Endothelial cell (in vitro differentiated cells): ENCODE measurements at regions not wholly inside any gene's neighbourhood (a gene's known extent, or its start where the extent isn't known, plus 50 kb on each side); places are given as distances from the start of the nearest gene placed in this dataset.

ENCODE experiments used
- DNase-seq: peaks from one replicate; pipeline ENCODE4 v3.0.0; 2021; ENCODE audit warnings: low spot score
- H3K27ac Mint-ChIP-seq: one replicate; pipeline ENCODE4 v1.8.0; 2021; ENCODE audit warnings: mixed read lengths, inconsistent platforms; ENCODE audit not compliant: unreplicated experiment
- H3K27me3 Mint-ChIP-seq: one replicate; pipeline ENCODE4 v1.8.0; 2021; ENCODE audit warnings: mild to moderate bottlenecking, moderate library complexity, mixed read lengths, inconsistent platforms; ENCODE audit not compliant: unreplicated experiment
- H3K36me3 Mint-ChIP-seq: one replicate; pipeline ENCODE4 v1.8.0; 2021; ENCODE audit warnings: mild to moderate bottlenecking, low read depth, mixed read lengths, inconsistent platforms; ENCODE audit not compliant: unreplicated experiment
- H3K4me1 Mint-ChIP-seq: one replicate; pipeline ENCODE4 v1.8.0; 2021; ENCODE audit warnings: mild to moderate bottlenecking, mixed read lengths, inconsistent platforms; ENCODE audit not compliant: unreplicated experiment
- H3K4me3 Mint-ChIP-seq: one replicate; pipeline ENCODE4 v1.8.0; 2021; ENCODE audit warnings: mild to moderate bottlenecking, mixed read lengths, inconsistent platforms; ENCODE audit not compliant: unreplicated experiment
- H3K9me3 Mint-ChIP-seq: one replicate; pipeline ENCODE4 v1.8.0; 2021; ENCODE audit warnings: mixed read lengths, inconsistent platforms; ENCODE audit not compliant: unreplicated experiment
- CTCF ChIP-seq: fragments of 200-600 bp; sonication (generic); IDR thresholded peaks from one replicate; pipeline ENCODE4 v1.5.0; 2021; ENCODE audit warnings: antibody characterized with exemption; ENCODE audit not compliant: unreplicated experiment

- H3K27me3 Mint-ChIP-seq = peaks cover 1% of the 10 kb centered on the region
- H3K9me3 Mint-ChIP-seq = no peaks in the 10 kb centered on the region
- TF ChIP-seq CTCF = no peak
- H3K4me3 Mint-ChIP-seq = no peak overlapping the region
- H3K27ac Mint-ChIP-seq = no peak overlapping the region
- no peaks in the 10 kb centered on the region for H3K4me1 Mint-ChIP-seq
- no peak for DNase-seq
- no peaks in the 10 kb centered on the region for H3K36me3 Mint-ChIP-seq
Observed at GRCh38 chr5:5551499-5551898, 129.0 kb downstream of the ICE1 start.

- Mint-ChIP-seq H3K36me3 (no peaks in the 10 kb centered on the region), H3K9me3 (no peaks in the 10 kb centered on the region), H3K4me3 (no peak overlapping the region), H3K27ac (no peak overlapping the region), H3K27me3 (peaks cover 1% of the 10 kb centered on the region), H3K4me1 (no peaks in the 10 kb centered on the region)
- no peak for TF ChIP-seq CTCF
- DNase-seq = no peak
Observed at GRCh38 chr5:5546408-5546807, 123.9 kb downstream of the ICE1 start.

- Mint-ChIP-seq H3K4me3 (no peak overlapping the region), H3K4me1 (no peaks in the 10 kb centered on the region), H3K27ac (no peak overlapping the region)
Observed at GRCh38 chr5:5544094-5544663, 121.7 kb downstream of the ICE1 start.

DNA sequence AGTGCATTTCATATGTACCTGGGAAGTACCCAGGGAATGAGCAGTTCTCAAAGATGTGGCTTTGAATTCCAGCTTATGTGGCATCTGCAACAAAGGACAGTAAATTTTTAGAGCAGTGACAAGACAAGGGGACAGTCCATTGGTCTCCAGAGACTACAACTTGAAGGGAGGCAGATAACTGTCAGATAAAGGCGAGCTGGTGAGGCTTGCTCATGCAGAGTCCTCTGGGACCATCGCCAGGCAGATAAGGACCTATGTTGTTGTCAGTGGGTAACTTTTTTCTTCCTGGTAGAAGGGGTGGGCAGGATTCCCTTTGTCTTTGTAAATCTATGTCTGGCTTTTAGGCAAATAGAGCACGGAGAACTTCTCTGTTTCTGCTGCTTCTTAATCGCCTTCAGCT, 120.2 kb downstream of the ICE1 start:
- Mint-ChIP-seq H3K27me3 (no peaks in the 10 kb centered on the region), H3K27ac (no peak overlapping the region), H3K9me3 (no peaks in the 10 kb centered on the region), H3K4me3 (no peak overlapping the region), H3K4me1 (no peaks in the 10 kb centered on the region), H3K36me3 (no peaks in the 10 kb centered on the region)
- DNase-seq = no peak
- no peak for TF ChIP-seq CTCF

More at GRCh38 chr5:5544094-5544663, 121.7 kb downstream of the ICE1 start:
- Mint-ChIP-seq H3K36me3 (no peaks in the 10 kb centered on the region), H3K27me3 (no peaks in the 10 kb centered on the region), H3K9me3 (no peaks in the 10 kb centered on the region)
- DNase-seq = no peak
- no peak for TF ChIP-seq CTCF

DNA sequence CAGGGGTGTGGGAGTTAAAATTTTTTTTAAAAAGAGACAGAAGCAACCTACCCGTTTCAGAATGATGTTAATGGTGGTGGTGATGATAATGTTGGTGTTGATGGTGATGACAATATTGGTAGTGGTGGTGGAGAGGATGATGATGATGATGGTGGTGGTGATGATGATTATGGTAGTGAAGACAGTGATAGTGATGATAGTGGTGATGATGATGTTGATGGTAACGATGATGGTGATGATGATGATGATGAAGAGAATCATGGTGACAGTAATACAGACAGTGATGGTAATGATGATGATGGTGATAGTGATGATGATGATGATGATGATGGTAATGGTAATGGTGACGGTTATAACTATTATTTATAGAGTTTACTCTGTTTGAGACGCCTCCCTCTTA, 117.6 kb downstream of the ICE1 start:
- H3K36me3 Mint-ChIP-seq = no peaks in the 10 kb centered on the region
- H3K27ac Mint-ChIP-seq = no peak overlapping the region
- no peaks in the 10 kb centered on the region for H3K4me1 Mint-ChIP-seq
- H3K27me3 Mint-ChIP-seq = peaks cover 3% of the 10 kb centered on the region
- no peak overlapping the region for H3K4me3 Mint-ChIP-seq
- DNase-seq = no peak
- H3K9me3 Mint-ChIP-seq = no peaks in the 10 kb centered on the region
- no peak for TF ChIP-seq CTCF
